T-helper 1 cell treated with Interleukin-12 subunit alpha and Interleukin-12 subunit beta and Interleukin-4 antibody, amounts not matched to agents 30 μg/mL and 1 μg/mL, for 36 hours (primary cell): ENCODE measurements at regions not wholly inside any gene's neighbourhood (a gene's known extent, or its start where the extent isn't known, plus 50 kb on each side); places are given as distances from the start of the nearest gene placed in this dataset.
A peak's percentile ranks its signal among the peaks of the same experiment; 100 is the strongest.
"Not testable (repeated sequence)": the region's sequence is repeated elsewhere in the genome, so short reads cannot be mapped to it uniquely, and the experiment has no call there.

Experiments
- H3K27ac Mint-ChIP-seq: one replicate; pipeline ENCODE4 v1.8.0; 2021; ENCODE audit warnings: mild to moderate bottlenecking, mixed read lengths
- H3K27me3 Mint-ChIP-seq: one replicate; pipeline ENCODE4 v1.8.0; 2021; ENCODE audit warnings: low read depth, mixed read lengths
- H3K36me3 Mint-ChIP-seq: one replicate; pipeline ENCODE4 v1.8.0; 2021; ENCODE audit warnings: low read depth, mixed read lengths
- H3K4me1 Mint-ChIP-seq: one replicate; pipeline ENCODE4 v1.8.0; 2021; ENCODE audit warnings: low read depth, mixed read lengths
- H3K4me3 Mint-ChIP-seq: one replicate; pipeline ENCODE4 v1.8.0; 2021; ENCODE audit warnings: mild to moderate bottlenecking, moderate library complexity, mixed read lengths
- H3K9me3 Mint-ChIP-seq: one replicate; pipeline ENCODE4 v1.8.0; 2021; ENCODE audit warnings: mixed read lengths

GRCh38 chr5:40238066-40238745, 441.5 kb upstream of the PTGER4 start:
- H3K27ac Mint-ChIP-seq: no peak overlapping the region
- peaks cover 16% of the 10 kb centered on the region for H3K36me3 Mint-ChIP-seq
- H3K27me3 Mint-ChIP-seq: no peaks in the 10 kb centered on the region
- H3K9me3 Mint-ChIP-seq: peaks cover 32% of the 10 kb centered on the region
- peaks cover 15% of the 10 kb centered on the region for H3K4me1 Mint-ChIP-seq
- H3K4me3 Mint-ChIP-seq: no peak overlapping the region

- H3K4me1 Mint-ChIP-seq: peaks cover 14% of the 10 kb centered on the region
- no peaks in the 10 kb centered on the region for H3K27me3 Mint-ChIP-seq
- H3K4me3 Mint-ChIP-seq: no peak overlapping the region
- no peak overlapping the region for H3K27ac Mint-ChIP-seq
- H3K9me3 Mint-ChIP-seq: peaks cover 22% of the 10 kb centered on the region
- H3K36me3 Mint-ChIP-seq: peaks cover 10% of the 10 kb centered on the region
Observed at GRCh38 chr5:40235471-40236400, 444.0 kb upstream of the PTGER4 start.

GRCh38 chr5:40233268-40233667, 446.4 kb upstream of the PTGER4 start:
- Mint-ChIP-seq H3K9me3 (peaks cover 4% of the 10 kb centered on the region), H3K36me3 (peaks cover 2% of the 10 kb centered on the region), H3K27ac (no peak overlapping the region), H3K4me3 (no peak overlapping the region), H3K27me3 (no peaks in the 10 kb centered on the region), H3K4me1 (peaks cover 12% of the 10 kb centered on the region)

- Mint-ChIP-seq H3K36me3 (peaks cover 3% of the 10 kb centered on the region), H3K4me1 (peaks cover 27% of the 10 kb centered on the region)
Observed at GRCh38 chr5:40227931-40228330, 451.8 kb upstream of the PTGER4 start.

GRCh38 chr5:40227366-40227765, 452.3 kb upstream of the PTGER4 start:
- Mint-ChIP-seq H3K4me1 (peaks cover 28% of the 10 kb centered on the region), H3K9me3 (peaks cover 4% of the 10 kb centered on the region), H3K27ac (no peak overlapping the region), H3K27me3 (no peaks in the 10 kb centered on the region), H3K36me3 (peaks cover 3% of the 10 kb centered on the region), H3K4me3 (no peak overlapping the region)

More at GRCh38 chr5:40227931-40228330, 451.8 kb upstream of the PTGER4 start:
- peaks cover 4% of the 10 kb centered on the region for H3K9me3 Mint-ChIP-seq
- H3K4me3 Mint-ChIP-seq: no peak overlapping the region
- H3K27me3 Mint-ChIP-seq: no peaks in the 10 kb centered on the region
- H3K27ac Mint-ChIP-seq: no peak overlapping the region

GRCh38 chr5:40226906-40227305, 452.8 kb upstream of the PTGER4 start:
- H3K4me1 Mint-ChIP-seq: peaks cover 30% of the 10 kb centered on the region

GRCh38 chr5:40225147-40225546, 454.6 kb upstream of the PTGER4 start:
- not testable (repeated sequence) for H3K27ac Mint-ChIP-seq, H3K4me3 Mint-ChIP-seq, H3K9me3 Mint-ChIP-seq, H3K36me3 Mint-ChIP-seq, H3K27me3 Mint-ChIP-seq
- H3K4me1 Mint-ChIP-seq: peaks cover 40% of the 10 kb centered on the region

More at GRCh38 chr5:40226906-40227305, 452.8 kb upstream of the PTGER4 start:
- no peak overlapping the region for H3K27ac Mint-ChIP-seq
- H3K27me3 Mint-ChIP-seq: no peaks in the 10 kb centered on the region
- H3K9me3 Mint-ChIP-seq: peaks cover 4% of the 10 kb centered on the region
- H3K36me3 Mint-ChIP-seq: peaks cover 5% of the 10 kb centered on the region
- H3K4me3 Mint-ChIP-seq: no peak overlapping the region

GRCh38 chr5:40224421-40224820, 455.3 kb upstream of the PTGER4 start:
- Mint-ChIP-seq H3K36me3 (peaks cover 12% of the 10 kb centered on the region), H3K4me3 (peak overlapping the region; percentile 57), H3K27ac (peak overlapping the region; percentile 87), H3K4me1 (peaks cover 42% of the 10 kb centered on the region), H3K9me3 (peaks cover 13% of the 10 kb centered on the region), H3K27me3 (no peaks in the 10 kb centered on the region)

- H3K27ac Mint-ChIP-seq: peak overlapping the region; percentile 87
- H3K9me3 Mint-ChIP-seq: peaks cover 18% of the 10 kb centered on the region
- H3K4me3 Mint-ChIP-seq: peak overlapping the region; percentile 57
- H3K27me3 Mint-ChIP-seq: no peaks in the 10 kb centered on the region
- peaks cover 14% of the 10 kb centered on the region for H3K36me3 Mint-ChIP-seq
- H3K4me1 Mint-ChIP-seq: peaks cover 42% of the 10 kb centered on the region
Observed at GRCh38 chr5:40223884-40224402, 455.8 kb upstream of the PTGER4 start.

- peaks cover 48% of the 10 kb centered on the region for H3K4me1 Mint-ChIP-seq
Observed at GRCh38 chr5:40221796-40222195, 457.9 kb upstream of the PTGER4 start.

GRCh38 chr5:40221255-40221654, 458.5 kb upstream of the PTGER4 start:
- H3K4me3 Mint-ChIP-seq: no peak overlapping the region
- peaks cover 34% of the 10 kb centered on the region for H3K9me3 Mint-ChIP-seq
- H3K36me3 Mint-ChIP-seq: peaks cover 21% of the 10 kb centered on the region
- H3K27me3 Mint-ChIP-seq: no peaks in the 10 kb centered on the region
- H3K27ac Mint-ChIP-seq: no peak overlapping the region
- peaks cover 48% of the 10 kb centered on the region for H3K4me1 Mint-ChIP-seq

More at GRCh38 chr5:40221796-40222195, 457.9 kb upstream of the PTGER4 start:
- peaks cover 34% of the 10 kb centered on the region for H3K9me3 Mint-ChIP-seq
- H3K36me3 Mint-ChIP-seq: peaks cover 21% of the 10 kb centered on the region
- H3K4me3 Mint-ChIP-seq: no peak overlapping the region
- H3K27ac Mint-ChIP-seq: no peak overlapping the region
- no peaks in the 10 kb centered on the region for H3K27me3 Mint-ChIP-seq

- peaks cover 41% of the 10 kb centered on the region for H3K4me1 Mint-ChIP-seq
- no peaks in the 10 kb centered on the region for H3K27me3 Mint-ChIP-seq
- peaks cover 18% of the 10 kb centered on the region for H3K36me3 Mint-ChIP-seq
- H3K4me3 Mint-ChIP-seq: no peak overlapping the region
- no peak overlapping the region for H3K27ac Mint-ChIP-seq
- H3K9me3 Mint-ChIP-seq: peaks cover 30% of the 10 kb centered on the region
Observed at GRCh38 chr5:40220260-40220659, 459.5 kb upstream of the PTGER4 start.

- Mint-ChIP-seq H3K9me3 (peaks cover 30% of the 10 kb centered on the region), H3K4me3 (no peak overlapping the region), H3K27me3 (no peaks in the 10 kb centered on the region), H3K4me1 (peaks cover 23% of the 10 kb centered on the region), H3K27ac (no peak overlapping the region), H3K36me3 (peaks cover 18% of the 10 kb centered on the region)
Observed at GRCh38 chr5:40217553-40217952, 462.2 kb upstream of the PTGER4 start.

GRCh38 chr5:40210694-40211093, 469.0 kb upstream of the PTGER4 start:
- peaks cover 12% of the 10 kb centered on the region for H3K4me1 Mint-ChIP-seq
- no peak overlapping the region for H3K4me3 Mint-ChIP-seq
- H3K27me3 Mint-ChIP-seq: no peaks in the 10 kb centered on the region
- H3K36me3 Mint-ChIP-seq: peaks cover 8% of the 10 kb centered on the region
- peaks cover 21% of the 10 kb centered on the region for H3K9me3 Mint-ChIP-seq
- no peak overlapping the region for H3K27ac Mint-ChIP-seq
